Vagina (tissue), 2 donors: ENCODE measurements at regions not wholly inside any gene's neighbourhood (a gene's known extent, or its start where the extent isn't known, plus 50 kb on each side); places are given as distances from the start of the nearest gene placed in this dataset.
"Not testable (repeated sequence)": the region's sequence is repeated elsewhere in the genome, so short reads cannot be mapped to it uniquely, and the experiment has no call there.

Source experiments
- DNase-seq, 2 donors: peaks; one replicate each; pipeline ENCODE4 v3.0.0-alpha.2; 2017; ENCODE audit errors: extremely low spot score in 2 of 2
- H3K27ac ChIP-seq: fragments of 200-600 bp; sonication (generic); one replicate; pipeline ENCODE4 v1.5.1; 2019
- H3K27me3 ChIP-seq: fragments of 200-600 bp; sonication (generic); one replicate; pipeline ENCODE4 v1.5.1; 2019
- H3K36me3 ChIP-seq, 2 donors: fragments of 200-600 bp; sonication (generic); one replicate each; pipeline ENCODE4 v1.5.1; 2017 to 2019
- H3K4me1 ChIP-seq: fragments of 200-600 bp; sonication (generic); one replicate; pipeline ENCODE4 v1.5.1; 2019
- H3K4me3 ChIP-seq, 2 donors: fragments of 200-600 bp; sonication (generic); 1 replicate in 1 of 2; 2 replicates in 1 of 2; pipeline ENCODE4 v1.5.1; 2016 to 2019
- H3K9me3 ChIP-seq: fragments of 200-600 bp; sonication (generic); one replicate; pipeline ENCODE4 v1.5.1; 2019
- POLR2A ChIP-seq, 2 donors: fragments of 450-650 bp; IDR thresholded peaks; one replicate each; pipeline ENCODE4 v1.6.1; 2017; ENCODE audit warnings: antibody characterized with exemption in 2 of 2, mild to moderate bottlenecking in 2 of 2, moderate library complexity in 2 of 2
- POLR2AphosphoS5 ChIP-seq, 2 donors: sonication (generic); formaldehyde crosslinking; IDR thresholded peaks; one replicate each; pipeline ENCODE4 v1.9.0; 2017; ENCODE audit warnings: antibody characterized with exemption in 2 of 2, mild to moderate bottlenecking in 2 of 2, low read depth in 1 of 2; ENCODE audit not compliant: insufficient read depth in 1 of 2
- intact Hi-C: fragments of 100-400 bp; cut with DNase I; formaldehyde crosslinking; loops from one replicate; pipeline ENCODE4 v1.15.1; 2023
- TF ChIP-seq, protein P1 (sequence below), 3 experiments: fragments of 450-650 bp in 2 of 3; fragments of 200-600 bp in 1 of 3; sonication (generic) in 1 of 3; IDR thresholded peaks; one replicate each; pipeline ENCODE4 v1.5.1; 2017 to 2019; ENCODE audit warnings: antibody characterized with exemption in 3 of 3, mild to moderate bottlenecking in 2 of 3, moderate library complexity in 2 of 3

GRCh38 chr20:19129976-19130612 lies 82.3 kb upstream of the SLC24A3 start:
- no peaks in the 10 kb centered on the region for H3K9me3 ChIP-seq
- no peak overlapping the region for H3K27ac ChIP-seq
- H3K36me3 ChIP-seq = no peaks in the 10 kb centered on the region
- intact Hi-C loops = no loop called here
- TF ChIP-seq POLR2AphosphoS5 (IDR thresholded peaks at IDR 0.05; ENCODE audit: insufficient read depth in 1 of 2, low read depth in 1 of 2) (no peak), POLR2A (IDR thresholded peaks at IDR 0.05) (no peak)
- TF ChIP-seq, protein P1, sequence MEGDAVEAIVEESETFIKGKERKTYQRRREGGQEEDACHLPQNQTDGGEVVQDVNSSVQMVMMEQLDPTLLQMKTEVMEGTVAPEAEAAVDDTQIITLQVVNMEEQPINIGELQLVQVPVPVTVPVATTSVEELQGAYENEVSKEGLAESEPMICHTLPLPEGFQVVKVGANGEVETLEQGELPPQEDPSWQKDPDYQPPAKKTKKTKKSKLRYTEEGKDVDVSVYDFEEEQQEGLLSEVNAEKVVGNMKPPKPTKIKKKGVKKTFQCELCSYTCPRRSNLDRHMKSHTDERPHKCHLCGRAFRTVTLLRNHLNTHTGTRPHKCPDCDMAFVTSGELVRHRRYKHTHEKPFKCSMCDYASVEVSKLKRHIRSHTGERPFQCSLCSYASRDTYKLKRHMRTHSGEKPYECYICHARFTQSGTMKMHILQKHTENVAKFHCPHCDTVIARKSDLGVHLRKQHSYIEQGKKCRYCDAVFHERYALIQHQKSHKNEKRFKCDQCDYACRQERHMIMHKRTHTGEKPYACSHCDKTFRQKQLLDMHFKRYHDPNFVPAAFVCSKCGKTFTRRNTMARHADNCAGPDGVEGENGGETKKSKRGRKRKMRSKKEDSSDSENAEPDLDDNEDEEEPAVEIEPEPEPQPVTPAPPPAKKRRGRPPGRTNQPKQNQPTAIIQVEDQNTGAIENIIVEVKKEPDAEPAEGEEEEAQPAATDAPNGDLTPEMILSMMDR (IDR thresholded peaks at IDR 0.05) = no peak
- no peak overlapping the region for H3K4me3 ChIP-seq
- H3K27me3 ChIP-seq = no peaks in the 10 kb centered on the region
- no peak for DNase-seq
- H3K4me1 ChIP-seq = no peaks in the 10 kb centered on the region

- no peak overlapping the region for H3K4me3 ChIP-seq
- H3K27ac ChIP-seq = no peak overlapping the region
- H3K27me3 ChIP-seq = no peaks in the 10 kb centered on the region
- H3K4me1 ChIP-seq = no peaks in the 10 kb centered on the region
- DNase-seq = peak in 1 of 2 donors; percentile 62
- H3K9me3 ChIP-seq = no peaks in the 10 kb centered on the region
- no peaks in the 10 kb centered on the region for H3K36me3 ChIP-seq
- intact Hi-C loops = no loop called here
- no peak for TF ChIP-seq POLR2AphosphoS5 (IDR thresholded peaks at IDR 0.05; ENCODE audit: insufficient read depth in 1 of 2, low read depth in 1 of 2)
- TF ChIP-seq, protein P1 (IDR thresholded peaks at IDR 0.05) = no peak
- no peak for TF ChIP-seq POLR2A (IDR thresholded peaks at IDR 0.05)
Measured at GRCh38 chr20:19130613-19130984, 81.8 kb upstream of the SLC24A3 start.

GRCh38 chr20:19137641-19138040 lies 74.8 kb upstream of the SLC24A3 start:
- Histone ChIP-seq H3K27ac (no peak overlapping the region), H3K36me3 (no peaks in the 10 kb centered on the region), H3K9me3 (no peaks in the 10 kb centered on the region), H3K27me3 (no peaks in the 10 kb centered on the region), H3K4me1 (no peaks in the 10 kb centered on the region), H3K4me3 (no peak overlapping the region)
- TF ChIP-seq POLR2A (IDR thresholded peaks at IDR 0.05) (no peak), POLR2AphosphoS5 (IDR thresholded peaks at IDR 0.05; ENCODE audit: insufficient read depth in 1 of 2, low read depth in 1 of 2) (no peak)
- TF ChIP-seq, protein P1 (IDR thresholded peaks at IDR 0.05) = no peak
- intact Hi-C loops = no loop called here
- no peak for DNase-seq

DNA sequence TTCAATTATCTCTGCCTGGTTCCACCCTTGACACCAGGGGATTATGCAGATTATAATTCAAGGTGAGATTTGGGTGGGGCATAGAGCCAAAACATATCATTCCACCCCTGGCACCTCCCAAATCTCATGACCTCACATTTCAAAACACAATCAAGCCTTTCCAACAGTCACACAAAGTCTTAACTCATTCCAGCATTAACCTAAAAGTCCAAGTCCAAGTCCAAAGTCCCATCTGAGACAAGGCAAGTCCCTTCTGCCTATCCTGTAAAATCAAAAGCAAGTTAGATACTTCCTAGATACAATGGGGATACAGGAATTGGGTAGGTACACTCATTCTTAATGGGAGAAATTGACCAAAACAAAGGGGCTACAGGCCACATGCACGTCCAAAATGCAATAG lies 73.7 kb upstream of the SLC24A3 start:
- no peak overlapping the region for H3K27ac ChIP-seq
- H3K4me3 ChIP-seq = no peak overlapping the region
- no peaks in the 10 kb centered on the region for H3K36me3 ChIP-seq
- H3K4me1 ChIP-seq = no peaks in the 10 kb centered on the region
- no peaks in the 10 kb centered on the region for H3K27me3 ChIP-seq
- no peak for DNase-seq
- TF ChIP-seq POLR2A (IDR thresholded peaks at IDR 0.05) (no peak), POLR2AphosphoS5 (IDR thresholded peaks at IDR 0.05; ENCODE audit: insufficient read depth in 1 of 2, low read depth in 1 of 2) (no peak)
- TF ChIP-seq, protein P1 (IDR thresholded peaks at IDR 0.05) = no peak
- no peaks in the 10 kb centered on the region for H3K9me3 ChIP-seq
- intact Hi-C loops = no loop called here

GRCh38 chr20:19139584-19139983 lies 72.9 kb upstream of the SLC24A3 start:
- H3K9me3 ChIP-seq, H3K27ac ChIP-seq, H3K36me3 ChIP-seq, DNase-seq, intact Hi-C loops, H3K27me3 ChIP-seq, H3K4me3 ChIP-seq, H3K4me1 ChIP-seq: not testable (repeated sequence)
